K562 (cell line): ENCODE measurements at regions not wholly inside any gene's neighbourhood (a gene's known extent, or its start where the extent isn't known, plus 50 kb on each side); places are given as distances from the start of the nearest gene placed in this dataset.

Experiments
- ARHGAP35 ChIP-seq: fragments of 450-650 bp; IDR thresholded peaks from 2 replicates; pipeline ENCODE4 v1.6.1; 2018; ENCODE audit not compliant: partially characterized antibody
- CAMTA2 ChIP-seq: fragments of 250-450 bp; sonication (Bioruptor Pico); conservative IDR thresholded peaks from 2 replicates; pipeline ENCODE4 v1.5.1; 2022
- CCNT2 ChIP-seq: IDR thresholded peaks from 2 replicates; pipeline ENCODE4 v1.6.1; 2011; ENCODE audit warnings: borderline replicate concordance, low read depth, mild to moderate bottlenecking, moderate library complexity, mixed read lengths, low read length; ENCODE audit not compliant: insufficient read length; ENCODE audit errors: extremely low read depth
- CREB1 ChIP-seq, 2 experiments: sonication (generic) in 1 of 2; formaldehyde crosslinking in 1 of 2; IDR thresholded peaks; 2 replicates each; pipeline versions ENCODE4 v1.6.1 to v1.8.0; 2012 to 2022; ENCODE audit warnings: inconsistent platforms in 1 of 2, mild to moderate bottlenecking in 1 of 2, missing genetic modification reagents in 1 of 2, moderate library complexity in 1 of 2
- KLF6 ChIP-seq: fragments of 250-450 bp; sonication (Bioruptor Pico); IDR thresholded peaks from 2 replicates; pipeline ENCODE4 v1.4.0; 2020; ENCODE audit warnings: mild to moderate bottlenecking, moderate library complexity, borderline replicate concordance
- NFE2 ChIP-seq: IDR thresholded peaks from 2 replicates; pipeline ENCODE4 v1.6.1; 2014; ENCODE audit warnings: antibody characterized with exemption, low read depth
- NFIC ChIP-seq: fragments of 450-650 bp; IDR thresholded peaks from 2 replicates; pipeline ENCODE4 v1.6.1; 2017; ENCODE audit warnings: mild to moderate bottlenecking, inconsistent platforms
- PURB ChIP-seq: sonication (generic); formaldehyde crosslinking; IDR thresholded peaks from 2 replicates; pipeline ENCODE4 v1.9.0; 2021; ENCODE audit warnings: low read depth, mild to moderate bottlenecking, missing genetic modification reagents
- ZNF253 ChIP-seq: fragments of 250-450 bp; sonication (Bioruptor Pico); conservative IDR thresholded peaks from 2 replicates; pipeline ENCODE4 v1.6.1; 2021; ENCODE audit warnings: mild to moderate bottlenecking
- ZNF316 ChIP-seq: fragments of 450-650 bp; IDR thresholded peaks from 2 replicates; pipeline ENCODE4 v1.6.1; 2016
- ZNF431 ChIP-seq: sonication (generic); formaldehyde crosslinking; IDR thresholded peaks from 2 replicates; pipeline ENCODE4 v1.8.0; 2022; ENCODE audit warnings: mild to moderate bottlenecking, missing genetic modification reagents
- ZSCAN29 ChIP-seq: fragments of 450-650 bp; IDR thresholded peaks from 2 replicates; pipeline ENCODE4 v1.6.1; 2017
- TF ChIP-seq, protein P1 (sequence below): fragments of 450-650 bp; formaldehyde crosslinking; IDR thresholded peaks from 2 replicates; pipeline ENCODE4 v1.4.0; 2020; ENCODE audit warnings: mild to moderate bottlenecking, moderate library complexity

DNA sequence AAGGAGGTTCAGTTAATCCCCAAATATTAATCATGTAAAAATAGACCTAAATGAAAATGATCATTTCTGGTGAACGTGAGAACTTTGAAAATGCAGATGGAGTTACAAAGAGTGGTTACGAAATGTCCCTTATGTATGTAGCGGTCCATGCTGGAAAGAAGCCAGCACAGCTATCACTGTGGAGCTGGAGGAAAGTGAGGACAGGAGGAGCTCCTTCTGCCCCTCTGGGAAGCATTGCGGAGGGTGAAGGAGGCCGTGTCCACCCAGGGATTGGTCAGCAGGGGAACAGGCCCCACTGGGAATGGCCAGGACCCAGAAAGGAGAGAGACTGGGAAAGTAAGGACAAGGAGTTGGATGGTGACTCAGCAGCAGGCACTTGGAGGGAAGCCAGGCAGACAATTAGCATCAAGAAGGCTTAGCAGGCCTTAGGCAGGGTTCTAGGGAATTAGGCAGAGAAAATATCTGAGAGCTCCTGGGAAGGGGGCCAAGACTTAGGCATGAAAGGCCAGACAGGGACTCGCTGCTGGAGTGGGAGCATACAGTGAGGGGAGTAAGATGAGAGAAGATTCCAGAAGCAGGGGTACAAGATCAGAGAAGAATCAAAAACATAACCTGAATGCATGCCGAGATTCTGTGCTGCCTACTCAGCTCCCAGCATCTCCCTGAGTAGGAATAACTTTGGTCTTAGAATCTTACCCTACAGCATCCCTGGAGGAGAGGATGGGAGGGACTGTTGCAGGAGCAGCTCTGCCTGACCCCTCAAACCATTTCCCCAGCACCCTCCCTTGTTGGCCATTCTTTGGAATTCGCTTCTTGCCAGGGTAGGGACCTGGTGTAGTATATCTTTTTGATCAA lies 171.0 kb upstream of the UMPS start (continued):
- TF ChIP-seq CCNT2 (no peak), PURB (no peak), ARHGAP35 (no peak), CAMTA2 (CRISPR knock-in tag) (no peak), ZNF253 (CRISPR knock-in tag) (no peak), NFE2 (peak; percentile 57), ZNF431 (CRISPR knock-in tag) (no peak), NFIC (peak; percentile 87), CREB1 (IDR thresholded peaks at IDR 0.05) (no peak), CREB1 (CRISPR knock-in tag; IDR thresholded peaks at IDR 0.05) (no peak), ZNF316 (peak; percentile 40; the same call in 1 of the 2 replicates), ZSCAN29 (no peak), KLF6 (CRISPR knock-in tag) (no peak)
- TF ChIP-seq, protein P1, sequence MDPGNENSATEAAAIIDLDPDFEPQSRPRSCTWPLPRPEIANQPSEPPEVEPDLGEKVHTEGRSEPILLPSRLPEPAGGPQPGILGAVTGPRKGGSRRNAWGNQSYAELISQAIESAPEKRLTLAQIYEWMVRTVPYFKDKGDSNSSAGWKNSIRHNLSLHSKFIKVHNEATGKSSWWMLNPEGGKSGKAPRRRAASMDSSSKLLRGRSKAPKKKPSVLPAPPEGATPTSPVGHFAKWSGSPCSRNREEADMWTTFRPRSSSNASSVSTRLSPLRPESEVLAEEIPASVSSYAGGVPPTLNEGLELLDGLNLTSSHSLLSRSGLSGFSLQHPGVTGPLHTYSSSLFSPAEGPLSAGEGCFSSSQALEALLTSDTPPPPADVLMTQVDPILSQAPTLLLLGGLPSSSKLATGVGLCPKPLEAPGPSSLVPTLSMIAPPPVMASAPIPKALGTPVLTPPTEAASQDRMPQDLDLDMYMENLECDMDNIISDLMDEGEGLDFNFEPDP (CRISPR knock-in tag), result no peak
